CD1c-positive myeloid dendritic cell (primary cell): ENCODE measurements at regions not wholly inside any gene's neighbourhood (a gene's known extent, or its start where the extent isn't known, plus 50 kb on each side); places are given as distances from the start of the nearest gene placed in this dataset.
"Not testable (repeated sequence)": the region's sequence is repeated elsewhere in the genome, so short reads cannot be mapped to it uniquely, and the experiment has no call there.

Experiments
- DNase-seq: peaks from one replicate; pipeline ENCODE4 v3.0.0-alpha.2; 2016; ENCODE audit errors: extremely low spot score

DNA sequence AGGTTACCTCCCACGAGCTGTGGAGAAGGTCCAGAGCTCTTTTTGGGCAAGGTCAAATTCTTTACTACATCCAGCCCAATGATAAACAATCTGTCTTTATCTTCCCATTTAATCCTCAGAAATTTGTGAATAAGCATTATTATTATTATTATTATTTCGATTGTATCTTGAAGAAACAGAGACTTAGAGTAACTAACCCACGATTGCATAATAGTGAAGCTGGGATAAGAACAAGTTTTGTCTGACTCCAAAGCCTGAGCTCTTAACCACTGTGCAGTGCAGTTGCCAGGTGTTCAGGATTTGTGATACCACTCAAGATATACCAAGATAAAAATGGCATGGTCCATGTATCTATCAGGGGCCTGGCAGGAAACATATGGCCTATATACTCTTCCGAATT, 166.5 kb upstream of the LDB2 start:
- no peak for DNase-seq

DNA sequence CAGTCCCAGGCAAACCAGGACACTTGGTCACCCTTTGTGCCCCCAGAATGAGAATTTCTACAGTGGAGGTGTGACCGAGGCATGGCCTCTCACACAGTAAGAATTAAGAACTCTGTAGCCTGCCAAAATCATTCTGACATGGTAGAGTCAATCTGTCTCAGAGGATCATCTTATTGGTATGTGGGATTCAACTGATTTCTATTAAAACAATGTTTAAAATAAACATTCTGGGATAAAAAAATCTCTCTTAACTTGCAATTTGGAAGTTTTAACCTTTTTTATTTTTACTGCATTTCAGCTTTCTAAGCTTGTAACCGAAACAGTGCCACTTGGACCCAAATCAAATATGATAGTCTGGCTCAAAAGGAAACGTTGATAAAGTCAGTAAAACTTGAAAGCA, 165.4 kb upstream of the LDB2 start:
- no peak for DNase-seq

DNA sequence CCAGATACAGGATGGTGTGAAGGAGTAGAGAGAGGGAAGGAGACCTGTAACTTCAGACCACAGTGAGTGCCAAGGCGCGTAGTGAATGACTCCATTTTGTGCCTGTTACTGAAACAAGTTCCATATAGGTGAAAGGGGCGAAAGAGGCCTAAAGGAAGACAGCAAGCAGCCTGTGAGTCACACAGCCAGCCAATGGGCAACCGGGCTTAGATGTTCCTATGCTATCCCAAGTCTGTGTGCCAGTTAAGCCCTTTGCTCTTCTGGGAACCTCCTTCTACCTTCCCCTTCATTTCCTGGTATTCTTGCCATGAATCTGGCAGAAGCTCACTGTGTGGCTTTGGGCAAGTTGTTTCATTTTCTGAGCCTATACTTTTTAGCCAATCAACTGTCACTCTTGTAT, 161.8 kb upstream of the LDB2 start:
- no peak for DNase-seq

DNA sequence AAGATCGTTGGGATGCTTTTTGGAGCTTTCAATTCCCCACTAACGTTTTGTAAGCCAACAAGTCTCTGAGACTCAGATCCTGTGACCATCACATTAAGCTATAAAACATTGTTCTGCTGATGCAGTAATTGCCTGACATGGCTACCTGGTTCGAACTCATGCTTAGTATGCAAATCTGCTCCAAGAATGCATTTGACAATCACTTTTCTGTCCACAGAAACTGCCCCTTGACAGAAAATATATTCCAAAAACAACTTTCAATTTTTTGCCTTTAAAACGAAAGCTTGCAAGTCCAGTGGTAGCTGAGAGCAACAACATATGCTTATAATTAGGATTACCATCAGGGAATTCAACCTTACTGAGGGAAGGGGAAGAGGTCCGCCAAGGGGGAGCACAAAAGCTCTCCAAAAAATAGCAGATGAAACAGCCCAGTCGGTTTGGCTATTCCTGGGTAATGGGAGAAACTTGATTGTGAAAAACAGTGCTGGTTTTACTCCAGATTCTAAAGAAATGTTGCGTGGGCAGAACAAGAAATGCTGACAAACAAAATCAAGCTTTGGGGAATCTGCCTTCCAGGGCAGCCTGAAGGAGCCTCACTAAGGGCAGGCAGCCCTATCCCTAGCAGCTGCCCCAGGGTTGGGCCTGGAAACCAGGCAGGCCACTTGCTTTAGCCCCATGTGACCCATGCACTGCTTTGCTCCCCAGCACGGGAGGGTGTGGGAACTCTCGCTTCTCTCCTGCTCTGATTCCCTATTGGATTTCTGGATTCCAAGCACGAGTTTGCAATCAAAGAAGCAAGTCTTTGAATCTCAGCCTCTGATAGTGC, 160.7 kb upstream of the LDB2 start:
- no peak for DNase-seq

DNA sequence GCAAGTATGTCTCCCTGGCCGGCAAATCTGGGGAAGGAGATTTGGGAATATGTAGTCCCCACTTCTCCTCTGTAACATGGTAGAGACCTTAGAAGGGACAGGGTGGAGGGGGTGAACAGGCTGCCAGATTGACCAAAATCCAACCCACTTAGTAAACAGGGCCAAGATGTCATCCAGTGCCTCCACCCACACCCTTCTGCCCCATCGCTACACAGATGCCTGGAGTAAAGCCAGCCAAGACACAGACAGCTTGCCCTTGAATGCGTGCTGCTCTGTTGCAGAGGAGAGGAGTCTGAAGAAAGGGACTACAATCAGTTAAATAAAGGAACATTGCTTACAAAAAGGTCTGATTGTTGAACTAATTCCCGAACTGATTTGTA, 160.1 kb upstream of the LDB2 start:
- no peak for DNase-seq

DNA sequence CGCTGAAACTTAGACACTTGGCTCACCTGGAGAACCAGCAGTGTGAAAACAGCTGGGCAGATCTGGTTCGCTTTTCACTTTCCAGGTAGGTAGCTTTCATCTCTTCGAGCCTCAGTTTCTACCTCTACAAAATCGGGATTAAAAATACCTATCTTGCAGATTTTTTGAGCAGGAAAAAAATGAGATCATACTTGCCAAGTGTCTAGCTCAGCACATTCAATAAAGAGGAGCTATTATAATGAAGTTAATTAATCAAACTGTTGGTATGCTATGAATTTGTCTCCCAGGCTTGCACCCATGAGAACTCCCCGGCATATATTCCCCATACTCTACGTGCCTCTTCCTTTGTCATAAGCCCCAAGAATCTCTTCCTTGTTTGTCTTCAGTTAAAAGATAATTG, 158.6 kb upstream of the LDB2 start:
- DNase-seq: no peak

DNA sequence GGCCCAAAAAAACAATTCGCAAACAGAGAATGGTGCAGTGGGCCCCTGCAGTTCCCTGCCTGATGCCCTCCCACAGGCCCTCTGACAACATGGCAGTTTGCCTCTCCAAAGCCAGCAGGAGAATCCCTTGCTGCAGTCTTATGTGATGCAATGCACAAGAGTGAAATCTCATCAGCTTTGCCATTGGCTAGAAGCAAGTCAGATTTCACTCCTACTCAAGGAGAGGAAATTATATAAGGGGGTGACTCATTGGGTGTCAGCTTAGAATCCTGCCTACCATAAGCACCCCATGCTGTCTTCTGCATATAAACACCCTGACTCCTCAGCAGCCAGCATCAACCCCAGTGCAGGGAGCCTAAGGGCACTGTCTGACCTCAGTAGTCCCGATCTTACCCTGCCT, 157.3 kb upstream of the LDB2 start:
- DNase-seq: no peak

DNA sequence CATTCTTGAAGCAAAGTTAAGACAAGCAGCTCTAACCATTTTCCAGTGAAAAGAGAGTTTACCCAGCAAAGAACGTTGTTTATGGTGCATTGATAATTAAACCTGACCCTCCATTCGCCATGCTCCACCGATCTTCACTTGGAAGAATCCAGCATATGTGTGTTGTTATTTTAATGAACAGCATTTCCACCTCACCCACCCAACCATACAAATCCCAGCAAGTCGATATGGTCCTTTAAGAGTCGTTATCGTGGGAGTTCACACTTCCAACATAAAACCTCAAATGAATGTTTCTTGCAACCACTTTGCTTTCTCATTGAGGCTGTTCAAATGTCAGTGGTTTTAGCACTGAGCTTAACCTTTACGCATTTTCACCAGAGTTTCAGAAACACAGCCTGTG, 147.4 kb upstream of the LDB2 start:
- DNase-seq: no peak

DNA sequence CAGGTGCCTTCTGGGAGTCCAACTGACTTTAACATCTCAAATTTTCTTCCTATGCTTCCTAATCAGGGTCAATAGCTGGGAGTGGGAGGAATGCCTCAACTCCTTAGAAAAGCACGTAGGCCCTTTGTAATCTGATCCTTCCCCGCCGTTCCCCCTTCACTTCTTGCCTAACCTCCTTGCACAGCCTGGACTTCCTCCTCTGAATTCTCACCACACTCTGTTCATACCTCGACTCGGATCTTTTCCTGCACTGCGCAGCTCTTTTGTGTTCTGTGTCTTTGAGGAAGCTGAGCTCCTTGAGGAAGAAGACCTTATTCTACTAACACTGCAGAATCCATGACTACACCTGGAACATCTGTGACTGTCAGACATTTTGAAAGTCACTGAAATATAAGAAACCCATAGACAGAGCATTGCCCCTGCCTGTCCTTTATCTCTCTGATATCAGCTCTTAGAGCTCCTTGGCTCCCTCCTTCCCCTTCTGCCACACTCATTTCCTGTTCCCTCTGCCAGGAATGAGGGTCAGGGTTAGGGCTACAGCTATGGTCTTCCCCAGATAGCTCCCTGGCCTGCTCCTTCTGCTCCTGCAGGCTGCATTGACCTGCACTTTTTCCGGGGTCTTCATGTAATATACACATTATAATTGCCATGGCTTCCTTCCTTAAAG, 140.2 kb upstream of the LDB2 start:
- no peak for DNase-seq

DNA sequence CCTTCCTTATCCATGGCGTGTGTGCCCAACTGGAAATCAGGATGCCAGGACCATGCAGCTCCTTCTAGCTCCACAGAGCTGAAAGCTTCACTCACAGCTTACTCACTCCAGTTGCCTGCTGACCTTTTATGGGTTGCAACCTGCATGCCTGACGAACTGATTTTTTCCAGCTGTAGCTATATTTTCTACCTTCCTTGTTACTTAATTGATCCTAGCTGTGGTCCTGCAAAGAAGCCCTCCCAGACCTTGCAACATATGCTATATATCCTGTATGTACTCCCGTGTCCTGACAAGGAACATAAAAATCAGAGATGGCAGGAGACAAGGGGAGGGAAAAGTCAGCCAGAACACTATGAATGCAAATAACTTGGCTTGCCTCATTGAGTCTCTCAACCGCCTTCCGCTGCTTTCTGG, 135.3 kb upstream of the LDB2 start:
- no peak for DNase-seq

DNA sequence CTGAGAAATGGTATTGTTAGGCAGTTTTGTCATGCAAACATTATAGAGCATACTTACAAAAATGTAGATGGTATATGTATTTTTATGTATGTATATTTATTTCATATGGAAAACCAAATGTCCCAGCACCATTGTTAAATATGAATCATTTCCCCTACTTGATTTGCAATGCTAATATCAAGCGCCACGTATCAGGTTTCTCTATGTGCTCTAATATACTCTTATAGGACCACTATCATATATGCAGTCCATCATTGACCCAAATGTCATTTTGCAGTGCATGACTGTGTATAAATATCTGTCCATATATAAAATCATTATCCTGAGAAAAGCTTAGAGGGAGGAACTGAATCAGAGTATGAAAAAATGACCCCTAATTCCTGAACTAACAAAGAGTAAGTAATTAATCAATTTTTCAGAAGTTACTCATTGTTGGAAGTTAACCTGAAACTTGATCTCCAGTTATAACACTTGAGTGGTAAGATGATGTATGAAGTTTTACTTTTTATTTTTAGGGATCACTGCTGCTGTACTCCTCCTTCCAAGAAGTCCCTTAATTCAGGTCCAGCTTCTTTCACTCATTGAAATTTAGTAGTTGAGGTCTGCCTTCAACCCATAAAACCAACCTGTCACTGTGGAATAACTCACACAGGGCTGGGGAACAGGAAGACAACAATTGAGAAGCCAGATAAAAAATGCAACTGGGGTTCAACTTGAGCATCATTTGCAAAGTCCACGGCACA, 134.8 kb upstream of the LDB2 start:
- DNase-seq: no peak

DNA sequence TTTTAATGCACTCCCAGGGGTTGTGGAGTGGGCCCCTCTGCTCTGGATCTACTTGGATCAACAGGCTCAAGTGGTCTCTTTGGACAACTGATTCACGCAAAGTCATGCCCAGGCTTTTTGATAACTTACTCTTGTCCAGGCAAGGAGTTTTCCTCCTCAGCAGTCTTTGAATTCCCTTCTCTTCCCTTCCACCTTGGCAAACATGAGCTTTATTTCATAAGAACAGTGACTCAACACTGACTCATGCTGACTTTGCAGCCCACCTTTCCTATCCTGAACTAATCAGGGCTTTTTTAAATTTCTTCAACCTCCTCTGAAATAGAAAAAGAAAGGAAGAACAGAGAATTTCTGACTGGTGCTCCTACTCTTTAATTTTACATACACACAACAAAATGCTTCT, 132.1 kb upstream of the LDB2 start:
- no peak for DNase-seq

DNA sequence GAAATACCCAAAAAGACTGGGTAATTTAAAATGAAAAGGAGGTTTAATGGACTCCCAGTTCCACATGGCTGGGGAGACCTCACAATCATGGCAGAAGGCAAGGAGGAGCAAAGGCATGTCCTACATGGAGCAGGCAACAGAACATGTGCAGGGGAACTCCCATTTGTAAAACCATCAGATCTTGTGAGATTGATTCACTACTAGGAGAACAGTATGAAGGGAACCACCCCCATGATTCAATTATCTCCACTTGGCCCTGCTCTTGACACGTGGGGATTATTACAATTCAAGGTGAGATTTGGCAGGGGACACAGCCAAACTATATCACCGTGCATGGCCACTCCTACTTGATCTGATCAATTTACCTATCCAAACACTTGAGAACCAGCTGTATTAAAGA, 131.5 kb upstream of the LDB2 start:
- no peak for DNase-seq

DNA sequence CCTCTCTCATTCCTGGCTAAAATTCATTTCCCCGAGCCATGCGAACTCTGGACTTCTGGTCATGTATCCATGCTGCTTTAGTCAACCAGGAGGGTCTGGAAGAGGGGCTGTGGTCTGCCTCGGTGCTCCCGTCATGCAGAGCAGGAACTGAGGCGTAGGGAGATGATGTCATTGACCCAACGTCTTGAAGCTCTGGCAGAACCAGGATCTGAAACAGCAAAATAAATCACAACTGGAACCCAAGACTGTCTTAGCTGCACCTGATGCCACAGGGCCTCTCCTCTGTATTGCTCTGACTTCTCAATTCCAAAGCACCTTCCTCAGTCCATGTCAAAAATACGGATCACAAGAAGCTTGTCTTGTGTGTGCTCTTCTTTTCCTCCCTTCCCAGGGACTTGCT, 131.0 kb upstream of the LDB2 start:
- no peak for DNase-seq

DNA sequence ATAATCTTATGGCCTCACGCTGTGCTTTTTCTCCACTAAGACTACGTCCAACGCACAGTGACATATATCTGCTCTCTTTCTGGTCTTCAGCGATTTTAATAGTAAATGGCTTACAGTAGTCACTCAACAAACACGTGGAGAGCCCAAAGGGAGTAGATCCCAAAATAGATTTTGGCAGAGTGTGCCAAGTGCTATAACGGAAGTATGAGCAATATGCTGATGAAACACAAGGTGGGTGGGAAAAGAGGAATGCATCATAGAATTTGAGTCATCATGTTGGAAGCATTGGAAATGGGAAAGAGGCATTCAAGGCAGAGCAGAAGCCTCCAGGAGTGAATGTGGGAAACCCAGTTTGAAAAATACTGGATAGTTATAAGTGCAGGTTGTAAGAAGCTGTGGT, 129.1 kb upstream of the LDB2 start:
- no peak for DNase-seq

DNA sequence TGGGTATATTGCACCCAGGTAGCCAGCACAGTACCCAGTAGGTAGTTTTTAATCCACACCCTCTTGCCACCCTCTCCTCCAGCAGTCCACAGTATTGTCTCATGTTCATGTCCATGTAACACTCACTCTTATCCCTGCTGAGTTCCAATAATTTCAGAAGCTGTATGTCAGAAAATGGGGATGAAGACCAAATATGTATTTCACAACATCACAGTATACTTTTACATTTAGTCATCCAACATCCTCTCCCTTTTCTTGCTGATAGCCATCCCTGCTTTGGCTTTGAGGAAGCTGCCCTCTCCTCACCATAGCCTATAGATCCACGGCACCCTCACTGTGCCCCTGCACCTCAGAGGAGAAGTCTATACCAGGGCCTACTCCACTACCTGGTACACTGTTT, 126.0 kb upstream of the LDB2 start:
- DNase-seq: no peak

DNA sequence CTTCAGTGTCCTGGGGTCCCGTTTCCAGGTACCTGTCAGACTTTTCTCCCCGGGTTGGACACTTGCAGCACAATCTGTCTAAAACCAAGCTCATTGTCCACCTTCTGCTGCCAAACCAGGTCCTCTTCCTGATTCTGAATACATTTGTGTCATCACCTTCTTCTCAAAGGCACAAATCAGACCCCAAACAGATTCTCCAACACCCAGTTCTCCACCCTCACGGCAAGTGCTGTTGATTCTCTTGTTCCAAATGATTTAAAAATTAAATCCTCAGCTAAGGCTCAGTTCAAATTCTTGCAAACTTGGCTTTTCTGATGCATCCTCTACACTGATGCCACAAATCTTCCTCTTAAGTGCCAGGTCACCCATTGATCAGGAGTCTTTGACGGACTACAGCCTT, 122.5 kb upstream of the LDB2 start:
- DNase-seq: no peak

DNA sequence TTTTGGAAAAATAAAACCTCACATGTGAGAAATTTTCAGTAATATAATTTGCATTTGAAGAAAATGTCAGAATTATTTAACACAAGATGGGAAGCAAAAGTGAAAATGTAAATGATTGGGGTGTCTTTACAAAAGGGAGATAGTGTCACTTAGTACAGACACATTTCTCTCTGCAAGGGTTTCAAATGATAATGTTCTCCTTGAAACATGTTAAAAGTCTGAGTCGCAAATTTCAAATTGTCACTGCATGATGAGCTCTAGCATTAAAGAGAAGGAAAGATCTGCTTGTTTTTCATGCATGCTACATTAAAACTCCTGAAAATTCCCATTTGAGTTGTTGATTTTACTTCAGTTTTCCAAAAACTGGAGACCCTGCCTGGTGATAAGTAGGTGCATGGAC, 122.0 kb upstream of the LDB2 start:
- no peak for DNase-seq

DNA sequence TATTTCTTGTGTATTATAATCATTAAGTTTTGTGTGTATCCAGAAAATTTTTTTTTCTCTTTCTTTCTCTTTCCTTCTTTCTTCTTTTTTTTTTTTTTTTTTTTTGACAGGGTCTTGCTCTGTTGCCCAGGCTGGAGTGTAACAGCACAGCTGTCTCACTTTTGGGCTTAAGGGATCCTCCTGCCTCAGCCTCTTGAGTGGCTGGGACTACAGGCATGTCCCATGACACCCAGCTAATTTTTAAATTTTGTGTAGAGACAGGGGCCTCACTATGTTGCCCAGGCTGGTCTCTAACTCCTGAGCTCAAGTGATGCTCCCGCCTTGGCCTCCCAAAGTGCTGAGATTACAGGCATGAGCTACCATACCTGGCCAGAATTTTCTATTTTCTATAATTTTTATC, 120.2 kb upstream of the LDB2 start:
- DNase-seq: not testable (repeated sequence)

DNA sequence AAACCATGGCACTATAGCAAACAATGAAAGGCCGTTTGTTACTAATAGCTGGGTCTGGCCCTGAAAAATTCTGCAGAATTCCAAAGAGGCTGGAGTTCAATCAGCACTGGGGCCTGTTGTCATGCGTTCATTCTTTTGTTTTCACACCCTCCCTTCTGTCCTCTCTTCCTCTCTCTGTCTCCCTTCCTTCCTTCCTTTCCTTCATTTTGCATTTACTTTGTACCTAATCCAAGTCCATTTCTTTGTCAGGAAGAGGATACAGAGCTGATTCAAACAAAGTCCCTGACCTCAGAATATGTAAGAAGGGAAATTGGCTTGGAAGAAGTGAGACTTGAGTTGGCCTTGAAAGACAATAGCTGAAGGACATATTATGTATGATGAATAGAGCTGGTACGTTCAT, 119.6 kb upstream of the LDB2 start:
- DNase-seq: no peak

DNA sequence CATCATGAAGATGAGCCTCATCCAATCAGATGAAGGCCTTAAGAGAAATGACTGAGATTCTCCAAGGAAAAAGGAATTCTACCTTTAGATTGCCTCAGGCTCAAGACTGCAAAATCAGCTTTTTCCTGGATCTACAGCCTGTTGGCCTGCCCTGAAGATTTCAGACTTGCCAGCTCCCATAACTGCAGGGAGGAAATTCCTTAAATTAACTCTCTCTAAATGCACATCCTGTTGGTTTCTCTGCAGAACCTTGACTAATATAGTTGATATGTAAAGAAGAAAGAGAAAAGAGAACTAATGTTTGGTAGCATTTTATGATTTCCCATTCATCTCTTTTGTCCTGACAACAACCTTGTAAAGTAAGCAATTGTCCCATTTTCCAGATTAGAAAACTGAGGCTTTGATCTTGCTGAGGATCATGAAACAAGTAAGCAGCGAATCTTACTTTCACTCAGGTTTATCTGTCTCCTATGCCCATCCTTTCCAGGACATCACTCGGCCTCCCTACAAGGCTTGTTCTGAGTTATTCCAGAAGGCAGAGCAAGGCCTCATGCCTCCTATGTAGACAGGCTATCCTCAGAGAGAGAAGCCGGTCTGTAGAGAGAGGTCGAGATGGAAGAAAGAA, 115.0 kb upstream of the LDB2 start:
- DNase-seq: no peak

DNA sequence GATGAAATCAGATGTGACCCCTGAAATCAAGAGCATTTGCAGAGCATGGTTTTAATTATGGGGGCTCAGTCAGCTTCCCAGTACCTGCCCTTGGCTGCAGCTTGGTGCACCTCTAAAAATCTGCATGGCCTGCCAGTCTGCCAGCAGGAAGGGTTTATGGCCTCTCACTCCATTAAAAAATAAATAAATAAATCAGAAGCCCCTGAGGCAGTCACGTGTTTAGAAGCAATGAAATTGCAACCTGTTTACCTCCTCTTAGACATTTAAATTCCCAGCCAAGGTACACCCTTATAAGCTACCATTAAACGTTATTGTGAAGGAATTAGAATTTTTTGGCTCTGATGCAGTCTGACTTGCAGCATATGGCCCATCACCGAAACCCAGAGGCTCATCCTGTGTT, 114.0 kb upstream of the LDB2 start:
- DNase-seq: no peak
